ENCODE measurements at regions not wholly inside any gene's neighbourhood (a gene's known extent, or its start where the extent isn't known, plus 50 kb on each side); places are given as distances from the start of the nearest gene placed in this dataset.

DNA sequence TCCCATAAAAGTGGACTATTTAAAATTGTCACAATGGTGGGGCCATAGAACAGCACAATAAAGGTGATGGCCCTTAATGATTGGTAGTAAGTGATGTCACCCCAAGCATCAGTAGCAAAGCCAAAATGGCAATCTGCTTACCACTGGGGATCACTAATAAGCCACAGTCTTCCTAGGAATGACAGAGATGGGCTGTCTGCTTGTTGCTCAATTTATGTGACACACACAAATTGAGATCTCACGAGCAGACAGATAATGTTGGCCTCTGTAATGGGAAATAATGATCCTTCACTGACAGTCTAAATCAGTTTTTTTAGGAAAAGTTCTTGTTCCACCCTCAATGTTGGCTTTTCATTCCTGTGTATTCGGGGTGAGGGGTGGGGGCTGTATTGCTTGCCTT is 515.1 kb downstream of the BRD1 start:
- no peak for DNase-seq (ENCODE audit: low spot score)
- no peak for FAIRE-seq

DNA sequence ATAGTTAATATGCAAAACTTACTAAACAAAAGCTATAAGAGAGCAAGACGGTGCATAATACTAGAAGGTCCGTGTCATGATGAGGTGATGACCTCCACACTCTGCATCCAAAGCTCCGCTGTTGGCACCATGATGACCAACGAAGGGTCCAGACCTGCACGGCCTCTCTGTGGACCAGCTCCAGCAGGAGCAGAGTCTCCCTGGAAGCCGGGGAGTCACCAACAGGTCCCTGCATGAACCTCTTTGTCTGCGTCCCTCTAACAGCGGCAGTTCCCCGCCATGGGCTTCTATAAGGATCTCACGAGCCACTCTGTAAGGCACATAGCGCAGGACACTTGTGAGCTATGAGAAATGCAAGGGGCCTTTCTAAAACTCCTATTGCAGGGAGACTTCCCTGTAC is 517.3 kb downstream of the BRD1 start:
- no peak for DNase-seq (ENCODE audit: low spot score)
- FAIRE-seq: no peak

GRCh38 chr22:49308300-49308699 is 519.4 kb downstream of the BRD1 start:
- DNase-seq (ENCODE audit: low spot score) (no peak), FAIRE-seq (no peak)

GRCh38 chr22:49307870-49308269 is 519.8 kb downstream of the BRD1 start:
- FAIRE-seq (no peak), DNase-seq (ENCODE audit: low spot score) (no peak)

DNA sequence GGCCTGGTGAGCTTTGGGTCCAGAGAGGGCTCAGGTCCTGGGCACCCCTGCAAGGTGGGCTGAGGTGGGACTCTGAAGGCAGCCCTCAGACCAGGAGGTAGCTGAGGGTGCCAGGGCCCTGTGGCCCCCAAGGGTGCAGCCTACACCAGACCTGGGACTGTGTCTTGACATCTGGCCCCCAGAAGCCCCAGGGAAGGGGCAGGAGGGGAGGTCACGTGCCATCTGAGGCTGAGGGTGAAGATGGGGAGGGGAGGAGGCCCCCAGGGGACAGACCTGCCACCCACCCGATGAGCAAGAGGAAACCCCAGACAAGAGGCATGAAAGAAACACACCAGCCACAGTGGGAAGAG is 520.2 kb downstream of the BRD1 start:
- no peak for FAIRE-seq
- DNase-seq (ENCODE audit: low spot score): no peak

- FAIRE-seq (no peak), DNase-seq (ENCODE audit: low spot score) (no peak)
These were observed 520.8 kb downstream of the BRD1 start for GRCh38 chr22:49306632-49307480.

GRCh38 chr22:49305966-49306631 is 521.6 kb downstream of the BRD1 start:
- no peak for FAIRE-seq

GRCh38 chr22:49305214-49305965 is 522.3 kb downstream of the BRD1 start:
- FAIRE-seq (no peak), DNase-seq (ENCODE audit: low spot score) (no peak)

More at GRCh38 chr22:49305966-49306631, 521.6 kb downstream of the BRD1 start:
- DNase-seq (ENCODE audit: low spot score): no peak

DNA sequence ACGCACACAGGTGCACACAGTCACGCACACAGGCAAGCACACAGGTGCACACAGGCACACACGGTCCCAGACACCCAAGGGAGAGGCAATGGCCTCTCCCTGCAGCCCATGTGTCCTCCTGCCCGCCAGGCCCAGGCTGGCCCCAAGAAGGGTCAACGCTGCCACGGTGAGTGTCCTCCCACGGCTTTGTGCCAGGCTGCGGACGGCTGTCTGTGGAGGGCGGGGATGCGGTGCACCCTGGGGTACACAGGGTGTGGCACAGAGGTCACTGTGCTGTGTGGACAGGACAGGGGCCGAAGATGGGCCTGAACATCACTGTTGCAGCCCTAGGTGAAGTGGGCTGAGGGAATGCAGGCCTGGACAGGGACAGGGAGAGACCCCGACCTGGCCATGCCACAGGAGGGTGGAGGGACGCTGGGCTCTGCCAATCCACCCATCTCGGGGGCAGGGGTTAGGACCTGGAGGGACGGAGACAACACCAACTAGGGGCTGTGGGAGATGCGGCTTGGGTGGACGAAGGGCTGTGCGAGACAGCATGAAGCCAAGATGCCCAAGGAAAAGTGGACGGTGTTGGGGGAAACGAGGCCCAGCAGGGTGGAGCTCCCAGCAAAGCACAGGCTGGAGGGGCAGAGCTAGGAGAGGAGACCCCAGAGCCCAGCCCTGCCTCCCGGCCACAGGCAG is 523.8 kb downstream of the BRD1 start:
- FAIRE-seq (no peak), DNase-seq (ENCODE audit: low spot score) (no peak)

GRCh38 chr22:49303061-49303735 is 524.5 kb downstream of the BRD1 start:
- FAIRE-seq: no peak
- DNase-seq (ENCODE audit: low spot score): no peak

DNA sequence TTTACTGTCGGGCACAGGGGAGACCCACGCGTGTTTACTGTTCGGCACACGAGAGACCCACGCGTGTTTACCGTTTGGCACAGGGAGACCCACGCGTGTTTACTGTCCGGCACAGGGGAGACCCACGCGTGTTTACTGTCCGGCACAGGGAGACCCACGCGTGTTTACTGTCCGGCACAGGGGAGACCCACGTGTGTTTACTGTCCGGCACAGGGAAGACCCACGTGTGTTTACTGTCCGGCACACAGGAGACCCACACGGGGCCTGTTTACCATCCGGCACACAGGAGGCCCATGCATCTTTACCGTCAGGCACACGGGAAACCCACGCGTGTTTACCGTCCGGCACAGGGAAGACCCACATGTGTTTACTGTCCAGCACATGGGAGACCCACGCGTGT is 525.1 kb downstream of the BRD1 start:
- DNase-seq (ENCODE audit: low spot score) (no peak), FAIRE-seq (no peak)

- FAIRE-seq (no peak), DNase-seq (ENCODE audit: low spot score) (no peak)
These were observed 525.6 kb downstream of the BRD1 start for GRCh38 chr22:49302150-49302460.

- no peak for DNase-seq (ENCODE audit: low spot score)
- FAIRE-seq: no peak
These were observed 526.1 kb downstream of the BRD1 start for GRCh38 chr22:49301398-49302149.

- DNase-seq (ENCODE audit: low spot score) (no peak), FAIRE-seq (no peak)
These were observed 526.7 kb downstream of the BRD1 start for GRCh38 chr22:49300951-49301397.

GRCh38 chr22:49300241-49300640 is 527.4 kb downstream of the BRD1 start:
- DNase-seq (ENCODE audit: low spot score): no peak
- no peak for FAIRE-seq

- no peak for FAIRE-seq
These were observed 527.8 kb downstream of the BRD1 start for GRCh38 chr22:49299821-49300231.

GRCh38 chr22:49298834-49299750 is 528.6 kb downstream of the BRD1 start:
- no peak for DNase-seq (ENCODE audit: low spot score)

More at GRCh38 chr22:49299821-49300231, 527.8 kb downstream of the BRD1 start:
- DNase-seq (ENCODE audit: low spot score): no peak

DNA sequence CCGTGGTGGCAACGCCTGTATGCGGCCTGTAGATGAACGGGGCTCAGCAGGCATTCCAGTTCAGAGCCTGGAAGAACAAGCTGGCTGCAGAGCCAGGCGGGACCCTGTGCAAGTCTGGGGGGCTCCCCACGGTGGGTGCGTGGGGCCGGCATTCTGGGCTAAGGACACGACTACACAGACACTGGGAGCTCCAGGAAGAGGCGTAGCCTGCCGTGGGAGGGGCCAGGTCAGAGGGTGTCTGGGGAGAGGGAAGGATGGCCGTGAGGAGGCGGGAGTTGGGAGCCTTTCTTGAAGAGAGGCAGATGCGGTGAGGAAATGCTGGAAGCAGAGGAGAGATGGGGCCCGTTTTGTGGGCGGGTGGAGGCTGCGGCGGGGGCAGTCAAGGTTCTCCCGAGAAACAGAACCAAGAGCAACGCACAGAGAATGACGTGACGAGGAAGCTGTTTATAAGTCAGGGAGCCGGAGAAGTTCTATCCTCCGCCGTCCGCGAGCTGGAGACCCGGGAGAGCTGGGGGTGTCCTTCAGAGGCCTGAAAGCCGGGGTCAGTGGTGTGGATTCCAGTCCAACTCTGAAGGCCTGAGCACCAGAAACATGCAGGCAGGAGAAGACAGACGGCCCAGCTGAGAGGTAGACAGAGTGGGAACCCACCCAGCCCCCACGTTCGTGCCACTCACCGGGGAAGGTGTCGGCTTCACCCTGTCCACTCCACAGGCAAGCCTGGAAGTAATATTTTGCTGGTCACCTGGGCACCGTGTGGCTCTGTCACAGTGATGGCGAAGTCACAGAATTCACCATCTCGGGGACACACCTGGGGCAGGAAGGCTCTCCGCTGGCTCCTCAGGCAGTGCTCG is 529.6 kb downstream of the BRD1 start:
- no peak for FAIRE-seq

More at GRCh38 chr22:49298834-49299750, 528.6 kb downstream of the BRD1 start:
- FAIRE-seq: no peak

More for the DNA sequence above, 529.6 kb downstream of the BRD1 start:
- no peak for DNase-seq (ENCODE audit: low spot score)

Measured in RCC 7860 (cell line).